Panc1 (cell line): ENCODE measurements at regions not wholly inside any gene's neighbourhood (a gene's known extent, or its start where the extent isn't known, plus 50 kb on each side); places are given as distances from the start of the nearest gene placed in this dataset.

Experiments
- ATAC-seq: fragments of 200-7000 bp; cut with Tn5 transposase; 2 replicates; pipeline ENCODE4 v1.9.1; 2020; ENCODE audit warnings: mild to moderate bottlenecking, moderate library complexity
- BruUV-seq: library from RNA; stranded (reverse); fragments of 400-500 nt; replicated peaks from 2 replicates; lab custom pipeline; 2021; lab: Mats Ljungman, UMichigan
- CTCF ChIA-PET: fragments of 300-600 bp; sonication (Branson Sonifier 250); formaldehyde crosslinking; loops from one replicate; lab custom pipeline; 2022; ENCODE audit warnings: antibody characterized with exemption; lab: Charles Lee
- POLR2A ChIA-PET: fragments of 300-600 bp; sonication (Branson Sonifier 250); formaldehyde crosslinking; loops from one replicate; lab custom pipeline; 2022; ENCODE audit warnings: antibody characterized with exemption; lab: Charles Lee
- DNase-seq: peaks from one replicate; pipeline ENCODE4 v3.0.0-alpha.2; 2010; ENCODE audit warnings: low read depth, low spot score
- H3K27ac ChIP-seq: 2 replicates; pipeline ENCODE4 v1.5.1; 2011; ENCODE audit warnings: mild to moderate bottlenecking, low read length, inconsistent platforms
- H3K27me3 ChIP-seq: fragments of 200-500 bp; sonication (Bioruptor generic); 2 replicates; pipeline ENCODE4 v1.6.0; 2014; ENCODE audit warnings: low read length, inconsistent platforms; ENCODE audit not compliant: control insufficient read depth, insufficient read depth
- H3K36me3 ChIP-seq: fragments of 200-500 bp; sonication (Bioruptor generic); 2 replicates; pipeline ENCODE4 v1.5.1; 2014; ENCODE audit warnings: inconsistent platforms, mild to moderate bottlenecking, low read length, moderate library complexity; ENCODE audit not compliant: control insufficient read depth, insufficient read depth
- H3K4me1 ChIP-seq: 2 replicates; pipeline ENCODE4 v1.5.1; 2011; ENCODE audit warnings: inconsistent platforms, mild to moderate bottlenecking, low read length, moderate library complexity; ENCODE audit not compliant: control insufficient read depth, insufficient read depth
- H3K4me3 ChIP-seq, 2 experiments: 2 replicates each; pipeline ENCODE4 v1.5.1; 2011 to 2012; ENCODE audit warnings: low read depth in 2 of 2, low read length in 2 of 2, mild to moderate bottlenecking in 2 of 2, inconsistent platforms in 1 of 2, moderate library complexity in 1 of 2
- H3K9me3 ChIP-seq: fragments of 200-500 bp; sonication (Bioruptor generic); 2 replicates; pipeline ENCODE4 v1.5.1; 2014; ENCODE audit warnings: low read depth, mild to moderate bottlenecking, inconsistent platforms, low read length, moderate library complexity; ENCODE audit not compliant: control insufficient read depth, insufficient read depth
- CTCF ChIP-seq: fragments of 450-650 bp; IDR thresholded peaks from 2 replicates; pipeline ENCODE4 v1.5.1; 2017; ENCODE audit warnings: mild to moderate bottlenecking
- POLR2AphosphoS5 ChIP-seq: IDR thresholded peaks from 2 replicates; pipeline ENCODE4 v1.6.1; 2012; ENCODE audit warnings: mild to moderate bottlenecking, low read depth, low read length, moderate library complexity
- REST ChIP-seq, 2 experiments: IDR thresholded peaks; 2 replicates each; pipeline ENCODE4 v1.6.1; 2011 to 2012; ENCODE audit warnings: low read depth in 2 of 2, control low read depth in 1 of 2, low read length in 1 of 2, mild to moderate bottlenecking in 1 of 2, moderate library complexity in 1 of 2; ENCODE audit not compliant: insufficient read depth in 1 of 2
- SIN3A ChIP-seq: IDR thresholded peaks from 2 replicates; pipeline ENCODE4 v1.6.1; 2012; ENCODE audit warnings: low read depth, mild to moderate bottlenecking, low read length, moderate library complexity, borderline replicate concordance; ENCODE audit not compliant: insufficient read depth
- TCF7L2 ChIP-seq: IDR thresholded peaks from 2 replicates; pipeline ENCODE4 v1.6.1; 2011; ENCODE audit warnings: mild to moderate bottlenecking, low read depth, low read length, inconsistent platforms
- in situ Hi-C: cut with HindIII; loops from 2 replicates; pipeline ENCODE4 v1.10.0; 2016; ENCODE audit warnings: low sequenced_read_pairs, low pct_unique_long_range_greater_than_20kb
- intact Hi-C: fragments of 100-400 bp; cut with micrococcal nuclease; formaldehyde crosslinking; loops from one replicate; pipeline ENCODE4 v1.10.0; 2022; ENCODE audit not compliant: unreplicated experiment

- CTCF ChIA-PET: no interaction called here
- Histone ChIP-seq H3K36me3 (no peaks in the 10 kb centered on the region), H3K9me3 (no peaks in the 10 kb centered on the region), H3K27me3 (no peaks in the 10 kb centered on the region), H3K4me1 (no peaks in the 10 kb centered on the region), H3K27ac (no peak overlapping the region), H3K4me3 (no peak overlapping the region)
- no TSS peak for BruUV-seq
- no peak for ATAC-seq
- TF ChIP-seq SIN3A (no peak), TCF7L2 (no peak), CTCF (no peak), POLR2AphosphoS5 (no peak), REST (IDR thresholded peaks at IDR 0.05; ENCODE audit: insufficient read depth in 1 of 2, low read depth in 2 of 2, low read length in 1 of 2) (no peak)
- POLR2A ChIA-PET: no interaction called here
- DNase-seq: no peak
- intact Hi-C loops: no loop called here
- in situ Hi-C loops: no loop called here
These were observed 286.7 kb downstream of the TFAP2B start for GRCh38 chr6:51105357-51105756.

GRCh38 chr6:51107769-51108203 lies 289.1 kb downstream of the TFAP2B start:
- ATAC-seq (no peak), DNase-seq (no peak)
- intact Hi-C loops: no loop called here
- Histone ChIP-seq H3K4me3 (no peak overlapping the region), H3K27me3 (no peaks in the 10 kb centered on the region), H3K4me1 (no peaks in the 10 kb centered on the region), H3K9me3 (no peaks in the 10 kb centered on the region), H3K36me3 (no peaks in the 10 kb centered on the region), H3K27ac (no peak overlapping the region)
- POLR2A ChIA-PET: interaction anchor here (0.7 kb wide), 1 partner anchor 1646 kb away, joined by 3 read pairs; no protein-coding TSS in a partner anchor
- in situ Hi-C loops: no loop called here
- BruUV-seq: no TSS peak
- CTCF ChIA-PET: no interaction called here
- TF ChIP-seq CTCF (no peak), POLR2AphosphoS5 (no peak), SIN3A (no peak), TCF7L2 (no peak)
